ENCODE measurements at regions not wholly inside any gene's neighbourhood (a gene's known extent, or its start where the extent isn't known, plus 50 kb on each side); places are given as distances from the start of the nearest gene placed in this dataset.

GRCh38 chr6:22457996-22458395 lies 111.4 kb upstream of the HDGFL1 start:
- no peak for DNase-seq (ENCODE audit: low read depth in 2 of 2)

- no peak for DNase-seq (ENCODE audit: low read depth in 2 of 2)
These were observed 102.6 kb upstream of the HDGFL1 start for GRCh38 chr6:22466665-22467245.

GRCh38 chr6:22467645-22468044 lies 101.7 kb upstream of the HDGFL1 start:
- no peak for DNase-seq (ENCODE audit: low read depth in 2 of 2)

GRCh38 chr6:22468256-22468965 lies 101.0 kb upstream of the HDGFL1 start:
- peak in 1 of 2 experiments; percentile 20 for DNase-seq (ENCODE audit: low read depth in 2 of 2)

- DNase-seq (ENCODE audit: low read depth in 2 of 2) = no peak
These were observed 98.8 kb upstream of the HDGFL1 start for GRCh38 chr6:22470454-22471131.

- peak in 1 of 2 experiments; percentile 15 for DNase-seq (ENCODE audit: low read depth in 2 of 2)
These were observed 98.2 kb upstream of the HDGFL1 start for GRCh38 chr6:22471132-22471690.

- DNase-seq (ENCODE audit: low read depth in 2 of 2) = no peak
These were observed 97.6 kb upstream of the HDGFL1 start for GRCh38 chr6:22471746-22472145.

GRCh38 chr6:22473991-22474682 lies 95.2 kb upstream of the HDGFL1 start:
- DNase-seq (ENCODE audit: low read depth in 2 of 2) = no peak

- DNase-seq (ENCODE audit: low read depth in 2 of 2) = no peak
These were observed 92.5 kb upstream of the HDGFL1 start for GRCh38 chr6:22476811-22477390.

- DNase-seq (ENCODE audit: low read depth in 2 of 2) = no peak
These were observed 72.1 kb upstream of the HDGFL1 start for GRCh38 chr6:22497276-22497675.

- no peak for DNase-seq (ENCODE audit: low read depth in 2 of 2)
These were observed 69.6 kb upstream of the HDGFL1 start for GRCh38 chr6:22499815-22500214.

- DNase-seq (ENCODE audit: low read depth in 2 of 2) = no peak
These were observed 62.9 kb upstream of the HDGFL1 start for GRCh38 chr6:22506496-22506895.

GRCh38 chr6:22512686-22513427 lies 56.5 kb upstream of the HDGFL1 start:
- DNase-seq (ENCODE audit: low read depth in 2 of 2) = peak; percentile 38 to 45

- no peak for DNase-seq (ENCODE audit: low read depth in 2 of 2)
These were observed 55.7 kb upstream of the HDGFL1 start for GRCh38 chr6:22513667-22514066.

GRCh38 chr6:22519237-22519636 lies 50.1 kb upstream of the HDGFL1 start:
- DNase-seq (ENCODE audit: low read depth in 2 of 2) = no peak

Data from fibroblast of skin of left quadriceps (primary cell).